Naive B cell (primary cell): ENCODE measurements at regions not wholly inside any gene's neighbourhood (a gene's known extent, or its start where the extent isn't known, plus 50 kb on each side); places are given as distances from the start of the nearest gene placed in this dataset.

Experiments
- ATAC-seq, 2 donors: fragments of 150-1000 bp; cut with Tn5 transposase; 2 replicates each; pipeline ENCODE4 v1.10.0; 2021; ENCODE audit warnings: low read depth in 2 of 2, mild to moderate bottlenecking in 2 of 2, moderate library complexity in 2 of 2
- DNase-seq: peaks from one replicate; pipeline ENCODE4 v3.0.0; 2022
- H3K27ac Mint-ChIP-seq, 6 donors: one replicate each; pipeline ENCODE4 v1.8.0; 2020 to 2022; ENCODE audit warnings: mild to moderate bottlenecking in 6 of 6, mixed read lengths in 6 of 6, moderate library complexity in 5 of 6, inconsistent platforms in 2 of 6
- H3K27me3 Mint-ChIP-seq, 3 donors: one replicate each; pipeline ENCODE4 v1.8.0; 2021 to 2022; ENCODE audit warnings: mixed read lengths in 3 of 3, mild to moderate bottlenecking in 1 of 3
- H3K36me3 Mint-ChIP-seq, 2 donors: one replicate each; pipeline ENCODE4 v1.8.0; 2020 to 2022; ENCODE audit warnings: mixed read lengths in 2 of 2, inconsistent platforms in 1 of 2, mild to moderate bottlenecking in 1 of 2
- H3K4me1 Mint-ChIP-seq, 3 donors: one replicate each; pipeline ENCODE4 v1.8.0; 2020 to 2022; ENCODE audit warnings: mixed read lengths in 3 of 3, inconsistent platforms in 1 of 3, mild to moderate bottlenecking in 1 of 3, moderate library complexity in 1 of 3
- H3K4me3 Mint-ChIP-seq, 8 donors: one replicate each; pipeline ENCODE4 v1.8.0; 2020 to 2022; ENCODE audit warnings: mild to moderate bottlenecking in 8 of 8, mixed read lengths in 8 of 8, moderate library complexity in 8 of 8, inconsistent platforms in 2 of 8
- H3K9me3 Mint-ChIP-seq, 7 donors: one replicate each; pipeline ENCODE4 v1.8.0; 2020 to 2022; ENCODE audit warnings: mixed read lengths in 7 of 7, mild to moderate bottlenecking in 5 of 7, inconsistent platforms in 2 of 7, moderate library complexity in 1 of 7

DNA sequence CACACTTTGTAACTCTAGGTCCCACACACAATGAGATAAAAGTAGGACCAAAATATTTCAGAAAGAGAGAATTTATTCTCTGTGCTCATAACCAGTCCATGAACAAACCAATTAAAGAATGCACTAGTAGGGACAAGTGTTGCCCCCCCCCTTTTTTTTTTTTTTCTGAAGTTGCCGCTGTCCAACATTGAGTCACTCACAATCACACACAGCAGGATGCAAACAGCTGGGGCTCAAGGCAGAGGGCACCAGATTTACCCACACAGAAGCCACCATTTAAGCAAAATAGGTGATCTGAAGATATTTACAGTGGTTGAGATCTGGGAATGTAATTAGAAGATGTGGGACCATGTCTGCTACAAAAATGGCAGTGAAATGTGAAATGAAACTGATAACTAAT, 850.9 kb upstream of the SLIT2 start:
- Mint-ChIP-seq H3K27ac (no peak overlapping the region), H3K36me3 (no peaks in the 10 kb centered on the region), H3K9me3 (peaks cover 0 to 7% (median 3%) of the 10 kb centered on the region in 7 donors), H3K4me3 (no peak overlapping the region), H3K27me3 (no peaks in the 10 kb centered on the region), H3K4me1 (no peaks in the 10 kb centered on the region)
- ATAC-seq: no peak
- no peak for DNase-seq

- Mint-ChIP-seq H3K27me3 (no peaks in the 10 kb centered on the region), H3K4me3 (no peak overlapping the region), H3K4me1 (no peaks in the 10 kb centered on the region), H3K36me3 (no peaks in the 10 kb centered on the region), H3K27ac (no peak overlapping the region), H3K9me3 (peaks cover 0 to 12% (median 3%) of the 10 kb centered on the region in 7 donors)
- no peak for ATAC-seq
- DNase-seq: no peak
These were observed 852.7 kb upstream of the SLIT2 start for GRCh38 chr4:19399001-19399400.

- H3K9me3 Mint-ChIP-seq: peaks cover 0 to 19% (median 8%) of the 10 kb centered on the region in 7 donors
- ATAC-seq: no peak
- no peaks in the 10 kb centered on the region for H3K4me1 Mint-ChIP-seq
- H3K4me3 Mint-ChIP-seq: no peak overlapping the region
- no peaks in the 10 kb centered on the region for H3K27me3 Mint-ChIP-seq
- DNase-seq: no peak
- H3K36me3 Mint-ChIP-seq: no peaks in the 10 kb centered on the region
- H3K27ac Mint-ChIP-seq: no peak overlapping the region
These were observed 864.9 kb upstream of the SLIT2 start for GRCh38 chr4:19386786-19387185.

DNA sequence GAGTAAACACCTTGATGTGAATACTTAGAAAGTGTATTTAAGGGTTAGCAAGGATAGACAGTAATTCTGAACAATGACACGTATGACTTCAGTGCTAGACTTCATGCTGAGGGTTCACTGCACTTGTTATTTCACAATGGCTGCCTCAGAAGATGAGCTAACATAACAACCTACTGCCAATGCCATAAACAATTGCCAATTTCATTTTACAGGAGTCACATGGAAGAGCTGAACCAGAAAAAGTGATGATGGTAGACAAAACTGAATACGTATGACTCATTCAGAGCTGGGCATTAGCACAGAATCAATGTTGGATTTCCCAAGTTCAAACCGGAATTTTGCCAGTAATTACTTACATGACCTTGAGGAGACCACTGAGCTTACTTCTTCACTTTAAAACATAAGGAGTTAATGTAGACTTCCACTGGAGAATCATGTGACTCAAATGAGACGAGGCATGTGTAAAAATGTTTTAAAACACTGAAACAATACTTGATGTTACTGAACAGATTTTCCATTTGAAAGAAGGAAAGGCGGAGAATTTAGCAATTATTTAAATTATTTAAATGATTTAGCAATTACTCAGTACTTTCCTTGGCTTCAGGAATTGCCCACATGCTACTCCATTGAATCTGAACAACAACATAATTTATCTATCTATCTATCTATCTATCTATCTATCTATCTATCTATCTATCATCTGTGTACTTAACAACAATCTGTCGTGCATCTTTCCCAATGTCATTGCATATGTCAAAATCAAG, 868.5 kb upstream of the SLIT2 start:
- Mint-ChIP-seq H3K27me3 (no peaks in the 10 kb centered on the region), H3K4me1 (no peaks in the 10 kb centered on the region), H3K9me3 (peaks cover 0 to 23% (median 7%) of the 10 kb centered on the region in 7 donors), H3K36me3 (no peaks in the 10 kb centered on the region), H3K27ac (no peak overlapping the region), H3K4me3 (no peak overlapping the region)
- DNase-seq: no peak
- ATAC-seq: no peak

GRCh38 chr4:19381068-19381467, 870.6 kb upstream of the SLIT2 start:
- H3K4me1 Mint-ChIP-seq: no peaks in the 10 kb centered on the region
- no peak overlapping the region for H3K4me3 Mint-ChIP-seq
- ATAC-seq: no peak

DNA sequence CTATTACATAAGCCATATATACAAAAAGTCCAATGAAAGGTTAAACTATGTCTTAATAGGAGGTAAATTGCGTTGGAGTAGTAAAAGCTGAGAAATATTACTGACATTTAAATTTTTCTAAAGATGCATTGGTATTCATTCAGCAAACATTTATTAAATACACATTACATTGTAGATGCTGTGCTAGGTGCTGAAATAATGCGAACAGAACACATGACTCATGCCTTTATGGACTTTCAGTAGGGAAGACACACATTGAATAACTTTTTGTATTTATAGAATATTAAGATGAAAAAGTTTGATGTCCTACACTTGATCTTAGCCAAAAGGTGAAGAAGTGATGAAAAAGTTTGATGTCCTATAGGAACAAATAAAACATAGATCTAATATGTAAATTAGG, 871.1 kb upstream of the SLIT2 start:
- Mint-ChIP-seq H3K27ac (no peak overlapping the region), H3K9me3 (peaks cover 0 to 18% (median 5%) of the 10 kb centered on the region in 7 donors), H3K36me3 (no peaks in the 10 kb centered on the region), H3K4me3 (no peak overlapping the region), H3K27me3 (no peaks in the 10 kb centered on the region), H3K4me1 (no peaks in the 10 kb centered on the region)
- ATAC-seq (no peak), DNase-seq (no peak)

More at GRCh38 chr4:19381068-19381467, 870.6 kb upstream of the SLIT2 start:
- Mint-ChIP-seq H3K27ac (no peak overlapping the region), H3K36me3 (no peaks in the 10 kb centered on the region), H3K9me3 (peaks cover 0 to 18% (median 5%) of the 10 kb centered on the region in 7 donors), H3K27me3 (no peaks in the 10 kb centered on the region)
- no peak for DNase-seq

DNA sequence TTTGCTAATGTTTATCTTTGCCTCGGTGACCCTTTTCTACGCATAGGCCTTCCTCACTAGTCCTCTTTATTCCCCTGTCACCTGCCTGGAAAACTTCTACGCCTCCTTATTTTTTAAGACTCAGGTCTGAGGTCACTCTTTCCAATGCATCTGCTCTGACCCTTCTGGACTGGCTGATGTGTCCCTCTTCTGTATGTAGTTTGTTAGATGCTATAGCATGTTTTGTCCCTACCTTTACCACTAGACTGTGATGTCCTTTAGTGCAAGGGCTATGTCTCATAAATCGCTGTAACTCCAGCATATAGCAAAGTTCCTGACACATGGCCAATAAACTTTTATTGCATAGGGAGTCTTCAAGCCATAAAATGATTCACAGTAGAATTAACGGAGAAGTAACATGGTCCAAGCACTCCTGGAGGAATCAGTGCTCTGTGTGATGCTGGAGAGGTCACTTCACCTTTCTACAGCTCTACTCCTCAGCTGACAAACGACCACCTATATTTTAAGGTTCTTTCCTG, 872.5 kb upstream of the SLIT2 start:
- Mint-ChIP-seq H3K36me3 (no peaks in the 10 kb centered on the region), H3K4me3 (no peak overlapping the region), H3K9me3 (peaks cover 0 to 14% (median 5%) of the 10 kb centered on the region in 7 donors), H3K4me1 (no peaks in the 10 kb centered on the region), H3K27ac (no peak overlapping the region), H3K27me3 (no peaks in the 10 kb centered on the region)
- no peak for DNase-seq
- ATAC-seq: no peak

GRCh38 chr4:19375931-19376330, 875.8 kb upstream of the SLIT2 start:
- H3K4me1 Mint-ChIP-seq: no peaks in the 10 kb centered on the region
- H3K27me3 Mint-ChIP-seq: no peaks in the 10 kb centered on the region
- peaks cover 0 to 6% (median 0%) of the 10 kb centered on the region in 7 donors for H3K9me3 Mint-ChIP-seq
- no peak overlapping the region for H3K4me3 Mint-ChIP-seq
- no peak overlapping the region for H3K27ac Mint-ChIP-seq
- ATAC-seq (no peak), DNase-seq (no peak)
- H3K36me3 Mint-ChIP-seq: no peaks in the 10 kb centered on the region

DNA sequence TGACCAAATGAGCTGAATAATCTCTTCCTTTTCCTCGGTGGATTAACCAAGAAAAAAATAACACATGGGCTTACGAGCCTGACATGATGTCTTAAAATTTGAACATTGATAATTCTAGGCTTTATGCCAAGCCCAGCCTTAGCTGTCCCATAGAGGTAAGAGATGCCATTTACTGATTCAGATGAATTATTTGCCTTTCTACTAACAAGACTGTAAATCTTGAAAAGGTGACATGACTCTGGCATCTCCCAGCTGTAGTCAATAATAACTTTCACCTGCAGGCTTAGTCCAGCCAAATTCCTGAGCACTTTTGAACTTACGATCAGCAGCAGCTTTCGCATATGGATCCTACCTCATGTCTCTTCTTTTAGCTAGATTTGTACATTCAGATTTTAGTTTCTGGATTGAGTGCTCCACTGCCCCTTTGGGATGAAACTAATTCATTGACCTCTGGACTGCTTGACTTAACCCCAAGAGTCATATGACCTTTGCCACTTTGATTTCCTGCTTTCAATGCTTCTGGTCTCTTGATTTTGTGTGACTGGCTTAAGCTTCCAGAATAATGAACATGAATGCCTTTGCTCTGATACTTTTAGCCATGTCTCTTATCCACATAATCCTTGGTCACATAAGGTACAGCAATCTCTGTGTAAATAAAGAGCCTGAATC, 876.4 kb upstream of the SLIT2 start:
- H3K36me3 Mint-ChIP-seq: no peaks in the 10 kb centered on the region
- DNase-seq: no peak
- H3K4me3 Mint-ChIP-seq: no peak overlapping the region
- H3K4me1 Mint-ChIP-seq: no peaks in the 10 kb centered on the region
- H3K27me3 Mint-ChIP-seq: no peaks in the 10 kb centered on the region
- peaks cover 0 to 4% (median 0%) of the 10 kb centered on the region in 7 donors for H3K9me3 Mint-ChIP-seq
- ATAC-seq: no peak
- H3K27ac Mint-ChIP-seq: no peak overlapping the region

DNA sequence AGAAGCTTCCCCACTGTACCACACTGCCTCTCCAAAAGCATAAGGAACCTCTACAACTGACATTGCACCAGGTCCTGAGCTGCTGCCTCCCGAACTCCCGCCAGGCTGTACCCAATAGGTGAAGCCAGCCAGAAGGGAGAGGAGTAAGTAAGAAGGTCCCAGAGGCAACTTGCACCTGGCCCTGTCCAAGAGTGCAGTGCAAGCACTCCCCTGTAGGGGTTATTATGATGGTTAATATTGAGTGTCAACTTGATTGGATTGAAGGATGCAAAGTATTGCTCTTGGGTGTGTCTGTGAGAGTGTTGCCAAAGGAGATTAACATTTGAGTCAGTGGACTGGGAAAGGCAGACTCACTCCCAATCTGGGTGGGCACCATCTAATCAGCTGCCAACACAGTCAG, 879.3 kb upstream of the SLIT2 start:
- DNase-seq (no peak), ATAC-seq (no peak)
- Mint-ChIP-seq H3K4me1 (no peaks in the 10 kb centered on the region), H3K9me3 (peaks cover 0 to 4% (median 0%) of the 10 kb centered on the region in 7 donors), H3K36me3 (no peaks in the 10 kb centered on the region), H3K27ac (no peak overlapping the region), H3K4me3 (no peak overlapping the region), H3K27me3 (no peaks in the 10 kb centered on the region)

DNA sequence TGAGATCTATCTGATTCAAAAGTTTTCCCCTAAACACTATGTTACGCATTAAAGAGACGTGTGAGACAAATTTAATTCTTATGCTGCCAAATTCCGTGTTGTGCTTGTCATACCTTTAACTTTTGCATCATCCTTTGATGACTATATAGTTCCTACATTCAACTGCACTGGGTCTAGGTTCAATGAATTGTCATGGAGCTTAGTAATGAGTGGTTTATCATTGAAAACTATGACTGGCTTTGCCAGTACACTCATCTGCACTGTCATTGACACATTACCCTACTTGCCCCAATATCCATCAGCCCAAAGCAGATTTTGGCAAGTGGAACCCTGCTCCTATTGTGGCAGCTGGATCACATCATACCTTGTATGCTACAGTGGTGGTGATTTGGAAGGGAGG, 882.9 kb upstream of the SLIT2 start:
- no peaks in the 10 kb centered on the region for H3K4me1 Mint-ChIP-seq
- no peaks in the 10 kb centered on the region for H3K36me3 Mint-ChIP-seq
- H3K27ac Mint-ChIP-seq: no peak overlapping the region
- ATAC-seq (no peak), DNase-seq (no peak)
- peaks cover 0 to 4% (median 0%) of the 10 kb centered on the region in 7 donors for H3K9me3 Mint-ChIP-seq
- H3K4me3 Mint-ChIP-seq: no peak overlapping the region
- no peaks in the 10 kb centered on the region for H3K27me3 Mint-ChIP-seq

DNA sequence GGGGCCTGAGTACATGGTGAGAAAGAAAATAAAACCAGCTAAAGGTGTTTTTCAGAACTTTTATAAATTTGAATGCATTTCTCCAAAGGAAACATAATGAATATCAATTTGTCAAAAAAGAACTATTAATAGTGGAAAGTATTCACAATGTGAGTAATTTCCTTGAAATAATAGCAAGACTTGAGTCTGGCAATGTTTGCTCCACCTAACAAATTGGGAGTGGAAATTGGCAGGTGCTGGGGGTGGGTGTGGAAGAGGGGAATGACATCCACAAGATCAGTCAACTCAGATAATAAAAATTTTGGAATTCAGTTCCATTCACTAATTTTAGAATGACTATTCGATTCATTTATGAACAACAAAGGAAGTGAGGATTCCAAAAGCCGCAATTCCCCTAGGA, 884.8 kb upstream of the SLIT2 start:
- Mint-ChIP-seq H3K9me3 (peaks cover 0 to 2% (median 0%) of the 10 kb centered on the region in 7 donors), H3K4me1 (no peaks in the 10 kb centered on the region), H3K4me3 (no peak overlapping the region), H3K36me3 (no peaks in the 10 kb centered on the region), H3K27me3 (no peaks in the 10 kb centered on the region), H3K27ac (no peak overlapping the region)
- no peak for ATAC-seq
- no peak for DNase-seq

DNA sequence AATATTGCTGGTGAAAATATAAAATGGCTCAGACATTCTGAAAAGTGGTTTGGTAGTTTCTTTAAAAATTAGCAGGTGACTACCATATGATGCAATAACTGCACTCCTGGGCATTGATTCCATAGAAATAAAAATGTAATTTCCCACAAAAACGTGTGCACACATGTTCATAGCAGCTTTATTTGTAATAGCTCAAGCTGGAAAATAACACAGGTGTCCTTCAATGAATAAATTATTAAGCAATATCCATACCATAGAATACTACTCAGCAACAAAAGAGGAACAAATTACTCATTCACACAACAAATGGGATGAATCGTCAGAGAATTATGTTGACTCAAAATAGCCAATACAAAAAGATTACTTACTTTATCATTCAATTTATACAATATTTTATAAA, 893.7 kb upstream of the SLIT2 start:
- DNase-seq: no peak
- H3K4me1 Mint-ChIP-seq: no peaks in the 10 kb centered on the region
- peaks cover 0 to 5% (median 0%) of the 10 kb centered on the region in 7 donors for H3K9me3 Mint-ChIP-seq
- no peak for ATAC-seq
- no peaks in the 10 kb centered on the region for H3K36me3 Mint-ChIP-seq
- H3K27ac Mint-ChIP-seq: no peak overlapping the region
- no peak overlapping the region for H3K4me3 Mint-ChIP-seq
- H3K27me3 Mint-ChIP-seq: no peaks in the 10 kb centered on the region

- Mint-ChIP-seq H3K36me3 (no peaks in the 10 kb centered on the region), H3K9me3 (peaks cover 0 to 5% (median 2%) of the 10 kb centered on the region in 7 donors), H3K27ac (no peak overlapping the region), H3K27me3 (no peaks in the 10 kb centered on the region), H3K4me1 (no peaks in the 10 kb centered on the region), H3K4me3 (no peak overlapping the region)
- no peak for DNase-seq
- no peak for ATAC-seq
These were observed 902.3 kb upstream of the SLIT2 start for GRCh38 chr4:19349416-19349815.
